Endothelial cell of umbilical vein (primary cell): ENCODE measurements at regions not wholly inside any gene's neighbourhood (a gene's known extent, or its start where the extent isn't known, plus 50 kb on each side); places are given as distances from the start of the nearest gene placed in this dataset.

Experiments
- BruUV-seq: library from RNA; stranded (reverse); fragments of 400-500 nt; replicated peaks from 2 replicates; lab custom pipeline; 2021; lab: Mats Ljungman, UMichigan
- CTCF ChIA-PET: fragments of 300-600, 350-600 bp; sonication (Branson Sonifier 250); formaldehyde crosslinking; loops from one replicate; lab custom pipeline; 2021; ENCODE audit warnings: antibody characterized with exemption, inconsistent platforms; lab: Charles Lee
- POLR2A ChIA-PET: fragments of 300-600, 350-600 bp; sonication (Branson Sonifier 250); formaldehyde crosslinking; loops from one replicate; lab custom pipeline; 2021; ENCODE audit warnings: antibody characterized with exemption, inconsistent platforms; lab: Charles Lee
- DNase-seq: peaks from one replicate; pipeline ENCODE4 v3.0.0-alpha.2; 2011; ENCODE audit warnings: low read depth, low spot score
- FAIRE-seq: peaks from 2 replicates; lab custom pipeline; 2011; peaks lifted over from hg19 to GRCh38; lab: Jason Lieb, UNC
- H2AFZ ChIP-seq: 2 replicates; pipeline ENCODE4 v1.6.0; 2012; ENCODE audit warnings: low read depth, low read length, control low read depth, inconsistent platforms
- H3K27ac ChIP-seq: 2 replicates; pipeline ENCODE4 v1.5.1; 2011; ENCODE audit warnings: low read depth, mild to moderate bottlenecking, control low read depth, low read length, moderate library complexity; ENCODE audit not compliant: insufficient read depth
- H3K27me3 ChIP-seq, 2 experiments: 2 replicates each; pipeline versions ENCODE4 v1.6.0 to v1.6.1; 2011; ENCODE audit warnings: low read length in 2 of 2, mixed read lengths in 1 of 2; ENCODE audit not compliant: control insufficient read depth in 2 of 2, insufficient read depth in 2 of 2
- H3K36me3 ChIP-seq, 2 experiments: 2 replicates in 1 of 2; 3 replicates in 1 of 2; pipeline ENCODE4 v1.5.1; 2011; ENCODE audit warnings: low read length in 2 of 2, mild to moderate bottlenecking in 1 of 2, moderate library complexity in 1 of 2; ENCODE audit not compliant: control insufficient read depth in 2 of 2, insufficient read depth in 2 of 2; ENCODE audit errors: extremely low read depth in 1 of 2
- H3K4me1 ChIP-seq: 3 replicates; pipeline ENCODE4 v1.5.1; 2011; ENCODE audit warnings: mild to moderate bottlenecking, low read length; ENCODE audit not compliant: control insufficient read depth, insufficient read depth; ENCODE audit errors: extremely low read depth
- H3K4me2 ChIP-seq: 2 replicates; pipeline ENCODE4 v1.6.1; 2011; ENCODE audit warnings: low read length, control low read depth, mixed read lengths; ENCODE audit not compliant: insufficient read depth
- H3K4me3 ChIP-seq, 3 experiments: fragments of 200-600 bp in 1 of 3; sonication (generic), shearing (Covaris generic) in 1 of 3; replicated peaks in 1 of 3; 2 replicates each; pipeline ENCODE4 v1.5.1; 2011 to 2016; ENCODE audit warnings: control low read depth in 3 of 3, low read length in 3 of 3, mild to moderate bottlenecking in 2 of 3, inconsistent platforms in 1 of 3, low read depth in 1 of 3, moderate library complexity in 1 of 3; ENCODE audit not compliant: insufficient read depth in 1 of 3
- H3K79me2 ChIP-seq: 2 replicates; pipeline ENCODE4 v1.6.0; 2012; ENCODE audit warnings: low read length, inconsistent platforms; ENCODE audit not compliant: control insufficient read depth, insufficient read depth
- H3K9ac ChIP-seq: replicated peaks from 2 replicates; pipeline ENCODE3; 2011; ENCODE audit warnings: low read length, control low read depth; ENCODE audit not compliant: insufficient read depth; ENCODE audit errors: extremely low read depth
- H3K9me1 ChIP-seq: replicated peaks from 3 replicates; pipeline ENCODE4 v1.6.0; 2011; ENCODE audit warnings: mild to moderate bottlenecking, low read length; ENCODE audit not compliant: control insufficient read depth, insufficient read depth; ENCODE audit errors: extremely low read depth
- H3K9me3 ChIP-seq: replicated peaks from 2 replicates; pipeline ENCODE4 v1.5.1; 2012; ENCODE audit warnings: low read length, inconsistent platforms; ENCODE audit not compliant: control insufficient read depth, insufficient read depth
- H4K20me1 ChIP-seq: replicated peaks from 2 replicates; pipeline ENCODE3; 2011; ENCODE audit warnings: mild to moderate bottlenecking, low read length; ENCODE audit not compliant: control insufficient read depth, insufficient read depth; ENCODE audit errors: extremely low read depth
- EZH2 ChIP-seq: IDR thresholded peaks from 2 replicates; pipeline ENCODE4 v1.6.1; 2012; ENCODE audit warnings: borderline replicate concordance, low read depth, mild to moderate bottlenecking, moderate library complexity, low read length, inconsistent platforms; ENCODE audit not compliant: severe bottlenecking
- FOS ChIP-seq: IDR thresholded peaks from 2 replicates; pipeline ENCODE4 v1.6.1; 2011; ENCODE audit warnings: mild to moderate bottlenecking, low read length, moderate library complexity, borderline replicate concordance; ENCODE audit not compliant: insufficient read depth
- GATA2 ChIP-seq: IDR thresholded peaks from 2 replicates; pipeline ENCODE4 v1.7.0; 2011; ENCODE audit warnings: low read depth, mild to moderate bottlenecking, moderate library complexity, mixed read lengths, low read length; ENCODE audit not compliant: insufficient read length, insufficient read depth
- JUN ChIP-seq: IDR thresholded peaks from 2 replicates; pipeline ENCODE4 v1.6.1; 2011; ENCODE audit warnings: borderline replicate concordance, low read depth; ENCODE audit not compliant: insufficient read length, insufficient read depth
- MYC ChIP-seq: IDR thresholded peaks from one replicate; pipeline ENCODE4 v1.6.1; 2011; ENCODE audit warnings: mild to moderate bottlenecking, low read depth, low read length
- POLR2A ChIP-seq: IDR thresholded peaks from 2 replicates; pipeline ENCODE4 v1.6.1; 2012; ENCODE audit warnings: low read depth, mild to moderate bottlenecking, control low read depth, low read length
- POLR2AphosphoS5 ChIP-seq: IDR thresholded peaks from 2 replicates; pipeline ENCODE4 v1.6.1; 2012; ENCODE audit warnings: low read depth, mild to moderate bottlenecking, control low read depth, low read length, moderate library complexity; ENCODE audit not compliant: insufficient read depth
- dilution Hi-C: fragments of 300-500 bp; cut with MboI; formaldehyde crosslinking; loops from one replicate; pipeline ENCODE4 v1.15.0; 2019; ENCODE audit warnings: low sequenced_read_pairs; ENCODE audit not compliant: extremely low pct_ligation_motif_present
- intact Hi-C: fragments of 100-400 bp; cut with micrococcal nuclease; formaldehyde crosslinking; loops from one replicate; pipeline ENCODE4 v1.10.0; 2022
- TF ChIP-seq, protein P1 (sequence below): IDR thresholded peaks from 2 replicates; pipeline ENCODE4 v1.6.1; 2011; ENCODE audit not compliant: insufficient read depth, insufficient read length
- TF ChIP-seq, protein P2 (sequence below), 2 donors: IDR thresholded peaks; 1 replicate in 1 of 2; 2 replicates in 1 of 2; pipeline ENCODE4 v1.5.1; 2011; ENCODE audit warnings: low read length in 2 of 2, mild to moderate bottlenecking in 2 of 2, moderate library complexity in 2 of 2, control low read depth in 1 of 2, inconsistent platforms in 1 of 2, low read depth in 1 of 2; ENCODE audit not compliant: insufficient read depth in 1 of 2; ENCODE audit errors: extremely low read depth in 1 of 2

DNA sequence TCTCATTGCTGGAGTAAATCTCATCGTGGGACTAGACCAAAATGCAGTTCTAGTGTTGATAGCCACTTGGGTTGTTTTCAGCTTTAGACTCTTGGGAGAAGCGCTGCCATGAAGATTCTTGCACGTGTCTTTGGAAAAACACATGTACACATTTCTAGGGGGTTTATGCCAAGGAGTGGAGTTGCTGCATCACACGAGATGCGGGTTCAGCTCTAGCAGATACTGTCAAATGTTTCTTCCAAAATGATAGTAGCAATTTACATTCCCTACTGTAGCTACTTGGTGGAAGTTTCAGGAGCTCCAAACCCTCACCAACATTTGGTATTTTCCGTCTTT, 52.3 kb upstream of the CPLX2 start:
- no peaks in the 10 kb centered on the region for H3K79me2 ChIP-seq
- peaks cover 4% of the 10 kb centered on the region for H3K9me3 ChIP-seq
- intact Hi-C loops (no loop called here), dilution Hi-C loops (no loop called here)
- H3K36me3 ChIP-seq, result no peaks in the 10 kb centered on the region
- H3K4me2 ChIP-seq, result no peak overlapping the region
- ChIA-PET POLR2A (no interaction called here), CTCF (no interaction called here)
- FAIRE-seq (no peak), DNase-seq (no peak)
- no peak overlapping the region for H3K27ac ChIP-seq
- BruUV-seq, result no TSS peak
- H2AFZ ChIP-seq, result no peak overlapping the region
- H3K9me1 ChIP-seq, result no peaks in the 10 kb centered on the region
- H3K4me1 ChIP-seq, result no peaks in the 10 kb centered on the region
- H3K9ac ChIP-seq, result no peak overlapping the region
- H3K27me3 ChIP-seq, result no peaks in the 10 kb centered on the region
- no peaks in the 10 kb centered on the region for H4K20me1 ChIP-seq
- TF ChIP-seq, protein P1, sequence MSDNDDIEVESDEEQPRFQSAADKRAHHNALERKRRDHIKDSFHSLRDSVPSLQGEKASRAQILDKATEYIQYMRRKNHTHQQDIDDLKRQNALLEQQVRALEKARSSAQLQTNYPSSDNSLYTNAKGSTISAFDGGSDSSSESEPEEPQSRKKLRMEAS, result no peak
- no peak for TF ChIP-seq EZH2
- TF ChIP-seq POLR2AphosphoS5, result no peak
- TF ChIP-seq MYC, result no peak
- no peak for TF ChIP-seq POLR2A
- no peak for TF ChIP-seq JUN
- TF ChIP-seq FOS, result no peak
- TF ChIP-seq, protein P2, sequence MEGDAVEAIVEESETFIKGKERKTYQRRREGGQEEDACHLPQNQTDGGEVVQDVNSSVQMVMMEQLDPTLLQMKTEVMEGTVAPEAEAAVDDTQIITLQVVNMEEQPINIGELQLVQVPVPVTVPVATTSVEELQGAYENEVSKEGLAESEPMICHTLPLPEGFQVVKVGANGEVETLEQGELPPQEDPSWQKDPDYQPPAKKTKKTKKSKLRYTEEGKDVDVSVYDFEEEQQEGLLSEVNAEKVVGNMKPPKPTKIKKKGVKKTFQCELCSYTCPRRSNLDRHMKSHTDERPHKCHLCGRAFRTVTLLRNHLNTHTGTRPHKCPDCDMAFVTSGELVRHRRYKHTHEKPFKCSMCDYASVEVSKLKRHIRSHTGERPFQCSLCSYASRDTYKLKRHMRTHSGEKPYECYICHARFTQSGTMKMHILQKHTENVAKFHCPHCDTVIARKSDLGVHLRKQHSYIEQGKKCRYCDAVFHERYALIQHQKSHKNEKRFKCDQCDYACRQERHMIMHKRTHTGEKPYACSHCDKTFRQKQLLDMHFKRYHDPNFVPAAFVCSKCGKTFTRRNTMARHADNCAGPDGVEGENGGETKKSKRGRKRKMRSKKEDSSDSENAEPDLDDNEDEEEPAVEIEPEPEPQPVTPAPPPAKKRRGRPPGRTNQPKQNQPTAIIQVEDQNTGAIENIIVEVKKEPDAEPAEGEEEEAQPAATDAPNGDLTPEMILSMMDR (IDR thresholded peaks at IDR 0.05; ENCODE audit: extremely low read depth in 1 of 2, insufficient read depth in 1 of 2, low read depth in 1 of 2, low read length in 2 of 2), result no peak
- TF ChIP-seq GATA2, result no peak
- no peak overlapping the region for H3K4me3 ChIP-seq
